Esophagus muscularis mucosa (tissue), 4 donors: ENCODE measurements at regions not wholly inside any gene's neighbourhood (a gene's known extent, or its start where the extent isn't known, plus 50 kb on each side); places are given as distances from the start of the nearest gene placed in this dataset.

Experiments
- EP300 ChIP-seq: sonication (generic); formaldehyde crosslinking; IDR thresholded peaks from one replicate; pipeline ENCODE4 v1.6.1; 2017; ENCODE audit warnings: antibody characterized with exemption
- POLR2A ChIP-seq: fragments of 450-650 bp; IDR thresholded peaks from one replicate; pipeline ENCODE4 v1.6.1; 2017; ENCODE audit warnings: antibody characterized with exemption, moderate library complexity, mild to moderate bottlenecking, low read depth
- TF ChIP-seq, protein P1 (sequence below), 3 experiments: fragments of 200-600 bp in 2 of 3; fragments of 450-650 bp in 1 of 3; sonication (generic) in 2 of 3; IDR thresholded peaks; one replicate each; pipeline ENCODE4 v1.5.1; 2017 to 2019; ENCODE audit warnings: antibody characterized with exemption in 3 of 3, mild to moderate bottlenecking in 2 of 3, moderate library complexity in 1 of 3

DNA sequence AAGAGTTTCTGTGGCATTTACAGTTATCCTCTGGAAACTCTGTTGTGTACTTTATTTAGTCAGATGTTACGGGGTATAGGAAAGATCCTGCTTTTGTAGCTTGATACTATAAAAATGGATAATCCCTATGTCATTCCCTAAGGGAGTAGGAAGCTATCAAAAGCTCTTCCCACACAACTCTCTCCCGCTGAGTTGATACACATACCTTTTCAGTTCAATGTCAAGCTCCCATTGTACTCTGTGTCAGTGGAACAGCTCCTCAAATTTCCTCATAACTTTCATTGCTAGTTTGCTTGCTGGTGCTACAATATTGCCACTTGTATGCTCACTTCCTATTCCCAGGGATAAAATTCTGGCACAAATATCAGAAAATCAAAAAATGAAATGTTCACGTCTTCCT is 893.3 kb upstream of the GBE1 start:
- TF ChIP-seq, protein P1, sequence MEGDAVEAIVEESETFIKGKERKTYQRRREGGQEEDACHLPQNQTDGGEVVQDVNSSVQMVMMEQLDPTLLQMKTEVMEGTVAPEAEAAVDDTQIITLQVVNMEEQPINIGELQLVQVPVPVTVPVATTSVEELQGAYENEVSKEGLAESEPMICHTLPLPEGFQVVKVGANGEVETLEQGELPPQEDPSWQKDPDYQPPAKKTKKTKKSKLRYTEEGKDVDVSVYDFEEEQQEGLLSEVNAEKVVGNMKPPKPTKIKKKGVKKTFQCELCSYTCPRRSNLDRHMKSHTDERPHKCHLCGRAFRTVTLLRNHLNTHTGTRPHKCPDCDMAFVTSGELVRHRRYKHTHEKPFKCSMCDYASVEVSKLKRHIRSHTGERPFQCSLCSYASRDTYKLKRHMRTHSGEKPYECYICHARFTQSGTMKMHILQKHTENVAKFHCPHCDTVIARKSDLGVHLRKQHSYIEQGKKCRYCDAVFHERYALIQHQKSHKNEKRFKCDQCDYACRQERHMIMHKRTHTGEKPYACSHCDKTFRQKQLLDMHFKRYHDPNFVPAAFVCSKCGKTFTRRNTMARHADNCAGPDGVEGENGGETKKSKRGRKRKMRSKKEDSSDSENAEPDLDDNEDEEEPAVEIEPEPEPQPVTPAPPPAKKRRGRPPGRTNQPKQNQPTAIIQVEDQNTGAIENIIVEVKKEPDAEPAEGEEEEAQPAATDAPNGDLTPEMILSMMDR (IDR thresholded peaks at IDR 0.05) = no peak
- TF ChIP-seq POLR2A = no peak
- no peak for TF ChIP-seq EP300
